Activated CD4-positive, alpha-beta T cell treated with anti-CD3 and anti-CD28 coated beads, Interleukin-2, amount 50 U/mL, for 1 hour (primary cell): ENCODE measurements at regions not wholly inside any gene's neighbourhood (a gene's known extent, or its start where the extent isn't known, plus 50 kb on each side); places are given as distances from the start of the nearest gene placed in this dataset.
"Not testable (repeated sequence)": the region's sequence is repeated elsewhere in the genome, so short reads cannot be mapped to it uniquely, and the experiment has no call there.

Experiments
- DNase-seq: peaks from one replicate; pipeline ENCODE4 v3.0.0-alpha.2; 2020

DNA sequence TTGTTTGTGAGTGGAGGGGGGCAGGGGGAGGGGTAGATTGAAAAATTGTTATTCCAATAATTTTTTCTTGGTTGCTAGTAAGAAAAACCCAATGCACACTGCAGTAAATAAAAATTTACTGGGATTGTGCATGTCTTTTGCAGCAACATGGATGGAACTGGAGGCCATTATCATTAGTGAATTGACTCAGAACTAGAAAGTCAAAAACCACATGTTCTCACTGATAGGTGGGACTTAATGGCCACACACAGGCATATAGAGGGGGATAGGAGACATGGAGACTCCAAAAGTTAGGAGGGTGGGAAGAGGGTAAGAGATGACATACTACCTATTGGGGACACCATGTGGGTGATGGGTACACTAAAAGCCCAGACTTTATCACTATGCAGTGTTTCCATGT, 67.2 kb downstream of the BUB3 start:
- no peak for DNase-seq

DNA sequence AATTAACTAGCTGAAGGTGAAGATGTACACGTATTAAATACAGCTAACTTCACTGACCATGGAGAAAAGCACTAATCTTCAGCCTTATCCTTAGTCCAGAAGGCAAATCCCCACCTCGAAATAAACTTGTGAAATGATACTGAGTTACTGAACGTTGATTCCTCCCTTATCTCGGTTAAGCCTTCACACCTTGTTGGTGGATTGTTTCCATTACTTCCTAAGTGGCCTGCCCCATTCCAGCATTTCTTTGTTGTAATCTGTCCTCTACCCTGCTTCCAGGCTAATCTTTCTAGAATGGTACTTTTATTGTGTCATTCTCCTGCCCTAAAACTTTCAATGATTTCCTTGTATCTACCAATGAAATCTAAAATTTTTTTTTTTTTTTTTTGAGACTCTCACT, 68.6 kb downstream of the BUB3 start:
- no peak for DNase-seq

DNA sequence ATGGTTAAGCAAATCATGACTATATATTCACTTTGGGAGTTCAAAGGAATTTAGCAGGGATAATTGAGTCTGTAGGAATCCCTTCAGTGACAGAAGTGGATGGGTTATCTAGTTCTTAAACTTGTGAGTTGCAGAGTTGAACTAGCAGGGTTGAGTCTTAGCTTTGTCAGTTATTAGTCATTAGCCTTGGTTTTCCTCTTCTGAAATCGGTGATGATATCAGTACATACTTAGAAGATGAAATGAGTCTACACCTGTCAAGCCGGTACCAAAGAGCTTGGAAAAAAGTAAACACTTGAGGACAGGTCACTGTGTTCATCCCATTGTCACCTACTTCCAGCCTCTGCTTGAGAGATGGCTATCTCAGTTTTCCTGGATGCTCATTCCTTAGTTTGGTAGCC, 73.5 kb downstream of the BUB3 start:
- DNase-seq: no peak

DNA sequence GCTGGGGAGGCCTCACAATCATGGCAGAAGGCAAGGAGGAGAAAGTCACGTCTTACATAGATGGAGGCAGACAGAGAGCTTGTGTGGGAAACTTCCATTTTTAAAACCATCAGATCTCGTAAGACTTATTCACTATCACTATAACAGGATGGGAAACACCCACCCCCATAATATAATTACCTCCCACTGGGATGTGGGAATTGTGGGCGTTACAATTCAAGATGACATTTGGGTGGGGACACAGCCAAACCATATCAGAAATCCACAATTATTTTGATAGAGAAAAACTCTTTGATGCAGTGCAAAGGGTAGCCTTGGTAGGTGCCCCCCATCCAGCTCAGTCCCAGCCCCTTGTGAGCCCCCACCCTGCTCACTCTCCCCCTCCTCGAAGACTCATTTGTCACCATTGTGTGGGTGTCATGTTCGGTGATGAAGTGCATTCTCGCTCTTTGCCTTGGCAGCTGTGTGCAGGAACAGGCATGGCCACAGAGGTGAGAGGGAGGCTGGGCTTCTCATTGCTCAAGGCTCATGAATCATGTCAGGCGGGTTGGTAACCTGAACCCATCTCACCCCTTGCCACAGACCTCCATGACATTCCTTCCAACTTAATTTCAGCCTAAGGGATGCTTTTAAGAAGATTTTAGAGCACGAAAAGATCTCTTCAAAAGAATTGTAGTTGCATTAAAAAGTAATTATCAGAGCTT, 75.9 kb downstream of the BUB3 start:
- DNase-seq: no peak

DNA sequence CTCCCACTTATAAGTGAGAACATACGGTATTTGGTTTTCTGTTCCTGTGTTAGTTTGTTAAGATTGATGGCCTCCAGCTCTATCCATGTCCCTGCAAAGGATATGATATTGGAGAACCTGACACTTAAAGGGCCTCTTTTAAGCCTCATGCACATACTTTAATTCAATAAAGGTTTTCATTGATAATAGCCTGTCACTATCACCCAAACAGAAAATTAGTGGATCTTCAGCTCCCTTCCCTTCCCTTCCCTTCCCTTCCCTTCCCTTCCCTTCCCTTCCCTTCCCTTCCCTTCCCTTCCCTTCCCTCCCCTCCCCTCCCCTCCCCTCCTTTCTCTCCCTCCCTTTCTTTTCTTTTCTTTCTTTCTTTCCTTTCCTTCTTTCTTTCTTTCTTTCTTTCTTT, 78.7 kb downstream of the BUB3 start:
- DNase-seq: not testable (repeated sequence)

DNA sequence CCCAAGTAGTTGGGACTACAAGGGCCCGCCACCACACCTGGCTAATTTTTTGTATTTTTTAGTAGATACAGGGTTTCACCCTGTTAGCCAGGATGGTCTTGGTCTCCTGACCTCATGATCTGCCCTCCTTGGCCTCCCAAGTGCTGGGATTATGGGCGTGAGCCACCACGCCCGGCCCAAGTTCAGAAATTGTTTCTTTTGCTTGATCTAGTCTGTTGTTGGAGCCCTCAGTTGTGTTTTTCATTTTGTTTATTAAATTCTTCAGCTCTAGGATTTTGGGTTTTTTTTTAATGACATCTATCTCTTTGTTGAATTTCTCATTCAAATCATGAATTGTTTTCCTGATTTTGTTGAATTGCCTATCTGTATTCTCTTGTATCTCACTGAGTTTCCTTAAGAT, 80.8 kb downstream of the BUB3 start:
- DNase-seq: not testable (repeated sequence)

DNA sequence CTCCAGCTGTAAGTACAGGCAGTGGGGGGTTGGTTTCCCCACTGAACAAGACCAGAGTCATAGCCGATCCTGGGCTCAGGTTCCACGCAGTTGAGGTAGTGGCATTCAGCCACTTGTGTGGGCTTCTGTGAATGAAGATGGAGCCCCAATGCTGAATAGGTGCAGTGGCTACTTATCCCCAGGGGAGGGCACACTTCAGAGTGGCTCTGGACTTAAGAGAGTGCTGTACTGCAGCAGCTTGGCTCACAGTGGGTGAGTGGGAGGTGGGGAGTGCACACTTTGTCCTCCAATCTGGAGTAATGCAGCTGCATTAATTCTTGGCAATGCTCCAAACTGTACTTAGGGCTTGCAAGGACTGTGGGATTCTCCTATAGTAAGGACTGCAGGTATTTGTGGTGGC, 81.9 kb downstream of the BUB3 start:
- no peak for DNase-seq

DNA sequence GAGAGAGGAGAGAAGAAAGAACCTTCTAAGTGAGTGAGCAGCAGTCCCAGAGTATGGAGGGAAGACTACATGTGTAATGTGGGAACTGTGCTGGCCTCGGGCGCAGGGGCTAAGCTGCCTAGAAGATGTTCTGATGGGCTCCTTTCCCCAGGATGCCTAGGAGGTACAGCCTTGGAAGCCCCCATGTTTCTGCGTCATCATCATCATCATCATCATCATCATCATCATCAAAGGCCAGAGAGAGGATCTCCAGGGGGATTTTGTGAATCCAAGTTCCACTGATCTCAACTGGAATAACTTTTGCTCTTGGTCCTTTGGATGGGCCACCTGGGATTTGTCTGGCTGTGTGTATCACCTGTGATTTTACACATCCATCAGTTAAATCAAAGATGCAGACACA, 86.0 kb downstream of the BUB3 start:
- no peak for DNase-seq

DNA sequence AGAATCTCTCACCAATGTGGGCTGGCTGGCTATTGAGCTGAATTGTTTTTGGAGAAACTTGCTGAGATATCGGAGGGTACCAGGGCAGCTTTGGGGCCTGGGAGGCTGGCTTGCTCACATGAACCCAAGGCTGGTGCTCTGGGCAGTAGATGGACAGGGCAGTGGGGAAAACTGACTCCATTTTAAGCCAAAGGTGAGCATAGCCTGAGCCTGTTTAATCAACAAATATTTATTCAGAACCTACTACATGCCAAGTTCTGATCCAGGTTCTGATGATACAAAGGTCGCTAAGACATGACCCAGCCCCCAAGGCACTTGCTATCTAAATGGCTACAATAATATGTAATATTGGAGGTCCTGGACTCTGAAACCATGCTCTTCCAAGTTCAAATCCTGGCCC, 86.6 kb downstream of the BUB3 start:
- DNase-seq: no peak

DNA sequence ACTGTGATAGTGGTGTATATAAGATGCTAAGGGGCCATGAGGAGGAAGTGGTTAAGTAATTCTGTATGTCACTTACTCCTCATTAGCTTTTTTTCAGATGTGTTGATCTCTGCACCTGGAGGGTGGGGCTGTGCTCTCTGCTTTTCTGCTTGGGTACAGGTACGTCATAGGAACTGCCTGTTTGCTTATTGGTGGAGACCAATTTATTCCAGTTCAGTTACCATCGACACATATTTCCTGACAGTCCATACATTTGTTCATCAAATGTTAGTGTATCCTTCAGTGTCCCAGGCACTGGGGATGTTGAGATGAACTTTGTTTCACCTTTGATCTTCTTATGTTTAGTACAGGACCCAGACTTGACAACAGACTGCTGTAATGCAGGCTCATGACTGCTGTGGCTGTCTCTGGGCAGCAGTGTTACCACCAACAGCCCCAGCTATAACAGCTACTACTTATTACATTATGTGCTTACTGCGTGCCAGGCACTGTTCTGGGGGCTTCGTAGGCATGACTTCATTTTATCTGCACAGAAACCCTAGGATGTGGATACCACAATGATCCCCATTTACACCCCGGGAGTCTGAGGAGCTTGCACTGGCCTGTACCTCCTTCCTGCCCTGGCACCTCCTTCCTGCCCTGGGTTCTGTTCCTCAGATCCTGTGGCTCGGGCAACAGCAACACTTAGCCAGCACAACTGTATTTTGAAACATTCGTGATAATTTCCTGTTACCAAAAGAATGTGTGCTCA, 87.4 kb downstream of the BUB3 start:
- peak; percentile 57 for DNase-seq

DNA sequence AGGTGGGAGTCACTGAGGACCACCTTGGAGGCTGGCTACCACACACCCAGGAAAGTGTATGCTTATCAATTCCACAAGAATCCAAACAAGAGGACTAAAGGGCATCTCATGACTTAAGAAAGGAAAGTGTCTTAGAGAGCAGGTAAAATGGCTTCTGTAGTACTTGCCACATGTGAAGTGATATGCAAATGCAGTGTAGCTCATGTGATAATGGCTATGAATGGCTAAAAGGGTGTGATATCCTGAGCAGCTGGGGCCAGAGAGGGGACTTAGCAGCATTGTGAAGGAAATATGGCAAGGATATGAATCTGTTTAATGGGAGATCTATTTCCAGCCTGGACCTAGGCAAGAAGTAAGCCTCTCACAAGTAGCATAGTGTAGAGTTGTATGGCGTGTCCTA, 90.5 kb downstream of the BUB3 start:
- no peak for DNase-seq

DNA sequence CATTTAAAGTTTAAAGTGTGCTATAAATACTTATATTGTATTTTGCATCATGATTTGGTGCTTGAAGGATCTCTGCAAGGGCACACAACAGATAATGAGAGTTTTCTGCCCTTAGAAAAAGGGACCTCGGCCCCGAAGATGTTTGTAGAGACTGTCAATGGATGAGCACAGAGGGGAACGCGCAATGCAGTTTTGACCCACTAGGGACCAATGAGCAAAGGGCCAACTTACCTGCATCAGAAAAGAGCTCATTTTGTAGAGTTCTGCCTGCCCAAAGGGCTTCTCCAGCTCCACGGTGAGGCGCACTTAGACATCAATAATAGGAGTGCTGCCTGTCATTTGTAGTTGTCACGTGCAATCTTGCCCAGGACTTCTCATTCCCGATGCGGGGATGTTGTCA, 91.1 kb downstream of the BUB3 start:
- DNase-seq: no peak

DNA sequence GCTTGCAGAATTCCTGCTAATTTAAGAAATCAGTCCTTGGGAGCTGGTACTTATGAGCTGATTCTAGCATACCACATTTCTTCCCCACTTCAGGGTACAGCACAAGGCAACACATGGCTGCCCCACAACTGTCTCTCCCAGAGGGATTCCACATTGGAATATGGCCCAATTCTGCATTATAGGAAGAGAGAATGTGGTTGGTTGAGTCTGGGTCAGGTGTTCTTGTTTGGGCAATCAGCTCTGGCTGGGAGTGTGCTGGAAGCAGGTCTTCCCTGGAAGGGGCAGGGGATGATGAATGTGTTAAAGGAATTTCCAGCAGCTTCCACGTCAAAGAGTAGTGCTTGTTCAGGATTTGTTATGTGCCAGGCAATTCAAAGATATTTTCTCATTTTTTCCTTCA, 95.7 kb downstream of the BUB3 start:
- no peak for DNase-seq

DNA sequence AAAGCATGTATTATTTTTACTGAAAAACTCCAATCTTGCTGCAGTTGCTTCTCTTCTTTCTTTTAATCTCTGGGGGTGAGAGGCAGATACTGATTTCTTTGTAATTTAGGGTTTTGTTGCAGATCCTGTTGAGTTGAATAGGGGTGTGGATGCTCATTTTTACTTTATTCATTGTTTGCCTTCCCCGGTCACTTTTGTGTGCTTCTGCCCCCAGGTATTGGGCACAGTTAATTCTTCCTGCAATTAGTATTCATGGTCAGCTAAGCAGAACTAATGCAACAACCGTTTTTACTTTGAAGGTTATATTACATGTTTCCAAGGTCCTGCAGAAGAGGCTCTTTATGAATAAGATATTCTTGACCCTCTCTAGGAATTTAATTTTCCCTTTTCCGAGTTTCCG, 96.4 kb downstream of the BUB3 start:
- DNase-seq: no peak

DNA sequence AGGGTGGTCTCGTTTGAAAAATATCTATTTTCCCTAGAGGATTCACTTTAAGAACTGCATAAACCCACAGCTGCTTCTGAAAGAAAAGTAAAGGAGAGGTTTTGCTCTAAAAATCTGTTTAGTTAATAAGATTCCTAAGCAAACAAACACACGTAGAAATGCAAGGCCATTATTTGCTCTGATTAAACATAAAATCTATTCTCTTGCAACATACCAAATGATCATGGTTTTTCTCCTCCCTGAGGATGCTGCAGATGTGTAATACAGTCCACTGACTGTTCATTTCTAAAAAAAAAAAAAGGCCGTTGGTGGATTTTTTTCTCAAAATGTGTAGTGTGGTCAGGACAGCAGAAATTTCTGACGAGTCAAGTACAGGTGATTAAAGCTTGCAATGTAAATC, 98.6 kb downstream of the BUB3 start:
- no peak for DNase-seq

DNA sequence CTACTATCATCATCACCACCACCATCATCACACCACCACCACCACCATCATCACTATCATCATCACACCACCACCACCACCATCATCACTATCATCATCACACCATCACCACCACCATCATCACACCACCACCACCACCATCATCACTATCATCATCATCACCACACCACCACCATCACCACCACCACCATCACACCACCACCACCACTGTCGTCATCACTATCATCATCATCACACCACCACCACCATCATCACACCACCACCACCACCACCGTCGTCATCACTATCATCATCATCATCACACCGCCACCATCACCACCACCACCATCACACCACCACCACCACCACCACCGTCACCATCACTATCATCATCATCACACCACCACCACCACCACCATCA, 100.1 kb downstream of the BUB3 start:
- DNase-seq: not testable (repeated sequence)

DNA sequence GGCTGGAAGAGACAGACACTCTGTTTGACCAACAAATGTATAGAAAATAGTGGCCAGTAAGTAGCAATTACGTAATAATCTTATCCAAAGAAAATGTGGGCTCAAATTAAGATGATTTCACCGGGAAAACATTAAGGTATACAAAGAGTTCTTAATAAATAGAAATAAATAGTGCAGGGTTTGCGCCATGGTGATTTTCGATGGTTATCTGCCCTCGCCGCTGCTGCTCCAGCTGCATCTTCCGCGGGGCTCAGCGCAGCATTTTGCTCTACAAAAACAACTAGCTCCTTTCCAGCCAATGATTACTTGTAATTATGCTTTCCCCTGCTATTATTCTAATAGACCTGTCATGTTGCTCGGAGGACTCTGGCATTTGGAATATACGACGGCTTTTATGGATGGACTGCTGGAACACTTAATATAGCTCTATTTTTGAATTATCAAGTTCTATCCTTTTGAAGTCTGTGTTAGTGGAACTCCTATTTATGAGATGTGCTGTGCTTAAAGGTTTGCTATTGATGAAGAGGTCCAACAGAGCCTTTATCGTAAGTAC, 103.8 kb downstream of the BUB3 start:
- no peak for DNase-seq

DNA sequence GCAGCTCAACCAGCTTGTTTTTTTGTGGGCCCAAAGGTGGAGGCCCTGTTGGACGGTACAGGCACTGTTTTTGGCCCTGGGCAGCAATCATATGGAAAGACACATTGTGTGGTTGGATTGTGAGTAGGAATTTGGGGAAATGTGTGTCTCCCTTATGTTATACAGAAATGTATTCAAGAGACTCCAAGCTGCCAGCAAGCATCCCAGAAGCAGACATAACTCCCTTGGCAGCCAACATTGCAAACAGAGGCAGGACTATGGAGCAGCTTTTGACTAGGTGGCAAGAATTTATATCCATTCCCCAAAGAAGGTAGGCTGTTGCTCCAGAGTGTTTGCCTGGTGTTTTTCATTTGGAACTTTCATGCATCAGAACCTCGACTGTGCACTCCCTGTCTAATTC, 104.9 kb downstream of the BUB3 start:
- DNase-seq: no peak

DNA sequence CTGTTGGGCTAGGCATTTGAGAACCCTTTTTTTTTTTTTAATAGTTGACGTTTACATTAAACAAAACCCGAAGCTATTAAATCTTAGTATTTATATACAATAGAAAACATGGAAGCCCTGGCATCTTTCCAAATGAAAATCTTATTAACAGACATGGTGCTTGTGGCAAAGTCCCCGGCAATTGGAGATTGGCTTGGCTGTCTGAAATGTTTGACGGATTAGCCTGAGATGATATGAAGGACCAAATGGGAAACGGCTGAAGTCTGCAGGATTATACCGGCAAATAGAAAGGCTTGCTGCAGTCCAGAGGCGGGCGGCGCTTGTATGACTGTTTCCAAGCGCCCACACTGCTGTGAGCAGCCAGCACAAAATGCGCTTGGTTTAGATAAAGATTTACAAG, 105.6 kb downstream of the BUB3 start:
- DNase-seq: no peak

DNA sequence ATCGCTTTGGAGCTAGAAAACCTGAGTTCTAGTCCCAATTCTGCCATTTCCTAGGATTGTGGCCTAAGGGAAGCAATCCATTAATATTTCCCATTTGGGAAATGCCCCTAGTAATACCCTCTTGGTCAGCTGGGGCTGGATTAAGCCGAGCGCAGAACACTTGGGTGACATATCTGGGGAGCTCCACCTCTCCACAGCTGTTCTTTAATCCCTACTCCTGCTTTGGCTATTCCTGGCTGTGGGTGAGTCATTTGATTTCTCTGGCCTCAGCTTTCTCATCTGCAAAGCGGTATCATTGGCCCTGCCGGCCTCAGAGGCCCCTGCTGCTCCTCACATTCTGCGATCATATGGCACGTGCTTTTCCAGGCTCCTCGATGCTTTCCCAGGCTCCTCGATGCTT, 108.3 kb downstream of the BUB3 start:
- no peak for DNase-seq

DNA sequence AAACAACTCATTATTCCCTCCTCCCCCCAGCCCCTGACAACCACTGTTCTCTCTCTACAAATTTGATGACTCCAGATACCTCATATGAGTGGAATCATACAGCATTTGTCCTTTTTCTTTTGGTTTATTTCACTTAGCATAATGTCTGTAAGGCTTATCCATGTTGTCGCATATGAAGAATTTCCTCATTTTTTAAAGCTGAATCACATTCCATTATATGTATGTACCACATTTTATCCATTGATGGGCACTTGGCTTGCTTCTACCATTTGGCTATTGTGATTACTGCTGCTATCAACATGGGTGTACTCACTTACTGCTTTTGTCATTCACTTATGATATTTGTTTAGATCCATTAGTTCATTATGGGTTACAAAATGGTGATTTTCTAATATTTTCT, 112.8 kb downstream of the BUB3 start:
- no peak for DNase-seq

DNA sequence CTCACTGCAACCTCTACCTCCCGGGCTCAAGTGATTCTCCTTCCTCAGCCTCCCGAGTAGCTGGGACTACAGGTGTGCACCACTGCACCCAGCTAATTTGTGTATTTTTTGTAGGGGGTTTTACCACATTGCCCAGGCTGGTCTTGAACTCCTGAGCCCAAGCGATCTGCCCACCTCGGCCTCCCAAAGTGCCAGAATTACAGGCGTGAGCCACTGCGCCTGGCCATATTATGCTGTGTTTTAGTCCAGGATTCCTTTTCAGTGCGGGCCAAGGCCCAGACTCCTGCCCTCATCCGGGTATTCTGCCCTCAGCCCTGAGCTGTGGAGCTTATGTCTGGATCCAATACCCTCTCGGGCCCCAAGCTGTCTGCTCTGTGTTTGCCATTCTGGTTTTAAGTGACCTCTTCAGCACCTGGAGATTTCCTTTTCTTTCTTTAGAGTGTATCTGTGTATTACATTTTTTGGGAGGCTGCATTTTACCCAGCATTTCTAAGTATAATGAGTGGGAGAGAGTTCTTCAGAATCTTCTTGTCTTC, 114.9 kb downstream of the BUB3 start:
- DNase-seq: no peak

DNA sequence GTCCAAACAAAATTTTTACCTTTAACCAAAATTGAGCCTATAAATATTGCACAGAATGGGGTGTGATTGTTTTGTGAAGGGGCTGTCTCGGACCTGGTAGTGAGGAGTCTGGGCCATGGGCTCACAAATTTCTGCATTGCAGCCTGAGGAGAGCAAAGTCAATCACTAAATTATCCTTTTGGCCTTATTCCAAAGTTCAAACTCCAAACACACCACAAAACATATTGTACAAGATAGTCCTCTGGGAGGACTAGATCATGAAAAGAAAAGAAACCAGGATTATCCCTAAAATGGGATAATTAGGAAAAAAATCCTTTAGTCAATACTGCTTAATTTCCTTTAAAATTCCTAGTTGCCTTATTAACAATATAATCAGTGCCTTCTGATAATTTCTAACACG, 115.5 kb downstream of the BUB3 start:
- no peak for DNase-seq

DNA sequence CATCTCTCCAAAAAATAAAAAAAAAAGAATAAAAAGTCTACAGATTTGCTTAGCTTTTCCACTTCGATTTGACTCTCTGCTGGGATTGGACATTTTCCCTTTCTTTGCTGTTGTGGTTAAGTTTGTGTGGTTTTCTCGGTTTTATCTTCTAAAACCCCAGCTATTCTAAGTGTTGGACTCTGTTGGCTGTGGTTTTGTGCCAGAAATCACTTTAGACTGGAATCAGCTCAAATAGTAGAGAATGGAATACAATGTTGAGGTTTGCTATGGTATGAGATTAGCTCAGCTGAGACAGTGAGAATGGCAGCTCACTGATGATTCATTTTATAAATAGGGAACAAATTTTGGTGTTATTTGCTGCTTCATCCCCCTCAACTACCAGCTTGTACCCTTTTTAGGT, 116.0 kb downstream of the BUB3 start:
- no peak for DNase-seq
